Hepatocyte (in vitro differentiated cells): ENCODE measurements at regions not wholly inside any gene's neighbourhood (a gene's known extent, or its start where the extent isn't known, plus 50 kb on each side); places are given as distances from the start of the nearest gene placed in this dataset.

ENCODE experiments used
- DNase-seq: peaks from one replicate; pipeline ENCODE4 v3.0.0-alpha.2; 2016; ENCODE audit warnings: low spot score
- H2AFZ ChIP-seq: fragments of 200-600 bp; sonication (generic); 2 replicates; pipeline ENCODE4 v1.6.0; 2016; ENCODE audit warnings: antibody characterized with exemption, mild to moderate bottlenecking
- H3K27ac ChIP-seq: fragments of 200-600 bp; sonication (generic); 2 replicates; pipeline ENCODE4 v1.5.1; 2016; ENCODE audit warnings: mild to moderate bottlenecking
- H3K27me3 ChIP-seq: fragments of 200-600 bp; sonication (generic); 2 replicates; pipeline ENCODE4 v1.6.1; 2016
- H3K36me3 ChIP-seq: fragments of 200-600 bp; sonication (generic); replicated peaks from 2 replicates; pipeline ENCODE4 v1.5.1; 2016; ENCODE audit warnings: low read depth; ENCODE audit not compliant: insufficient read depth
- H3K4me1 ChIP-seq: fragments of 200-600 bp; sonication (generic); 2 replicates; pipeline ENCODE4 v1.5.1; 2016; ENCODE audit warnings: mild to moderate bottlenecking, moderate library complexity; ENCODE audit not compliant: insufficient read depth
- H3K4me2 ChIP-seq: fragments of 200-600 bp; sonication (generic); 2 replicates; pipeline ENCODE4 v1.6.0; 2016
- H3K4me3 ChIP-seq: fragments of 200-600 bp; sonication (generic); 2 replicates; pipeline ENCODE4 v1.5.1; 2016; ENCODE audit warnings: mild to moderate bottlenecking
- H3K79me2 ChIP-seq: fragments of 200-600 bp; sonication (generic); 2 replicates; pipeline ENCODE4 v1.6.0; 2017; ENCODE audit warnings: mild to moderate bottlenecking
- H3K9me2 ChIP-seq: fragments of 200-600 bp; sonication (generic); replicated peaks from 2 replicates; pipeline ENCODE4 v1.6.0; 2017; ENCODE audit warnings: mild to moderate bottlenecking; ENCODE audit not compliant: insufficient read depth
- H3K9me3 ChIP-seq: fragments of 200-600 bp; sonication (generic); 2 replicates; pipeline ENCODE4 v1.5.1; 2016; ENCODE audit warnings: low read depth, mild to moderate bottlenecking
- H4K20me1 ChIP-seq: fragments of 200-600 bp; sonication (generic); 2 replicates; pipeline ENCODE4 v1.6.0; 2016; ENCODE audit warnings: mild to moderate bottlenecking; ENCODE audit not compliant: insufficient read depth, poor library complexity, severe bottlenecking
- CTCF ChIP-seq: fragments of 200-600 bp; sonication (generic); IDR thresholded peaks from 2 replicates; pipeline ENCODE4 v1.5.1; 2016; ENCODE audit warnings: antibody characterized with exemption, mild to moderate bottlenecking; ENCODE audit not compliant: poor library complexity
- EZH2 ChIP-seq: fragments of 200-600 bp; sonication (generic); IDR thresholded peaks from 2 replicates; pipeline ENCODE4 v1.6.1; 2016; ENCODE audit warnings: antibody characterized with exemption, mild to moderate bottlenecking, borderline replicate concordance
- EZH2phosphoT487 ChIP-seq: fragments of 200-600 bp; sonication (generic); IDR thresholded peaks from one replicate; pipeline ENCODE4 v1.6.1; 2018; ENCODE audit warnings: antibody characterized with exemption, mild to moderate bottlenecking, low read depth, moderate library complexity; ENCODE audit not compliant: unreplicated experiment, severe bottlenecking
- WGBS: methylation state at CpG from one replicate; pipeline ENCODE4 v1.1.6; 2016; ENCODE audit warnings: low lambda C conversion rate; ENCODE audit errors: missing lambda C conversion rate; 5-methylcytosine and 5-hydroxymethylcytosine counted together

- Histone ChIP-seq H4K20me1 (no peaks in the 10 kb centered on the region), H3K27me3 (no peaks in the 10 kb centered on the region), H3K36me3 (no peaks in the 10 kb centered on the region), H3K79me2 (no peaks in the 10 kb centered on the region), H2AFZ (no peak overlapping the region), H3K4me3 (no peak overlapping the region), H3K4me1 (no peaks in the 10 kb centered on the region), H3K27ac (no peak overlapping the region), H3K4me2 (no peak overlapping the region), H3K9me3 (no peaks in the 10 kb centered on the region), H3K9me2 (no peaks in the 10 kb centered on the region)
- DNase-seq = no peak
- no peak for TF ChIP-seq CTCF
- TF ChIP-seq EZH2phosphoT487 = no peak
- WGBS = 75% methylated on average over 1 of the region's 1 CpG
Measured at GRCh38 chr6:85792254-85792653, 149.6 kb upstream of the SYNCRIP start.

- Histone ChIP-seq H3K27ac (no peak overlapping the region), H3K4me3 (no peak overlapping the region), H3K9me3 (peaks cover 4% of the 10 kb centered on the region), H3K79me2 (no peaks in the 10 kb centered on the region), H3K36me3 (no peaks in the 10 kb centered on the region), H2AFZ (no peak overlapping the region), H4K20me1 (no peaks in the 10 kb centered on the region), H3K9me2 (no peaks in the 10 kb centered on the region), H3K27me3 (no peaks in the 10 kb centered on the region), H3K4me1 (no peaks in the 10 kb centered on the region), H3K4me2 (no peak overlapping the region)
- 80% methylated on average over 4 of the region's 4 CpGs for whole genome bisulfite sequencing
- TF ChIP-seq EZH2 (no peak), CTCF (no peak), EZH2phosphoT487 (no peak)
- DNase-seq = no peak
Measured at GRCh38 chr6:85775883-85776282, 133.2 kb upstream of the SYNCRIP start.

GRCh38 chr6:85772641-85773040, 130.0 kb upstream of the SYNCRIP start:
- H3K36me3 ChIP-seq = no peaks in the 10 kb centered on the region
- no peak for DNase-seq
- H3K4me1 ChIP-seq = no peaks in the 10 kb centered on the region
- H3K27me3 ChIP-seq = no peaks in the 10 kb centered on the region
- no peaks in the 10 kb centered on the region for H4K20me1 ChIP-seq
- H3K27ac ChIP-seq = no peak overlapping the region
- H3K9me3 ChIP-seq = peaks cover 4% of the 10 kb centered on the region
- H3K4me2 ChIP-seq = no peak overlapping the region
- no peak overlapping the region for H2AFZ ChIP-seq
- H3K4me3 ChIP-seq = no peak overlapping the region
- H3K9me2 ChIP-seq = no peaks in the 10 kb centered on the region
- TF ChIP-seq EZH2 (no peak), EZH2phosphoT487 (no peak), CTCF (no peak)
- 88% methylated on average over 2 of the region's 2 CpGs for WGBS
- no peaks in the 10 kb centered on the region for H3K79me2 ChIP-seq

- Histone ChIP-seq H3K79me2 (no peaks in the 10 kb centered on the region), H4K20me1 (no peaks in the 10 kb centered on the region), H3K36me3 (no peaks in the 10 kb centered on the region), H3K27me3 (no peaks in the 10 kb centered on the region), H3K4me3 (no peak overlapping the region), H3K27ac (no peak overlapping the region), H3K4me1 (no peaks in the 10 kb centered on the region), H3K9me3 (no peaks in the 10 kb centered on the region), H2AFZ (no peak overlapping the region), H3K9me2 (no peaks in the 10 kb centered on the region), H3K4me2 (no peak overlapping the region)
- no peak for DNase-seq
- TF ChIP-seq EZH2 (no peak), CTCF (no peak), EZH2phosphoT487 (no peak)
- WGBS = 79% methylated on average over 3 of the region's 3 CpGs
Measured at GRCh38 chr6:85771925-85772430, 129.3 kb upstream of the SYNCRIP start.
